Pons (tissue), 1 donor: ENCODE measurements at regions not wholly inside any gene's neighbourhood (a gene's known extent, or its start where the extent isn't known, plus 50 kb on each side); places are given as distances from the start of the nearest gene placed in this dataset.

Experiments used
- DNase-seq: peaks from one replicate; pipeline ENCODE4 v3.0.0-alpha.2; 2016; ENCODE audit warnings: low spot score

- no peak for DNase-seq
These were observed 597.3 kb upstream of the ADGRL4 start for GRCh38 chr1:79603843-79604242.

- DNase-seq = no peak
These were observed 592.7 kb upstream of the ADGRL4 start for GRCh38 chr1:79599257-79599656.

DNA sequence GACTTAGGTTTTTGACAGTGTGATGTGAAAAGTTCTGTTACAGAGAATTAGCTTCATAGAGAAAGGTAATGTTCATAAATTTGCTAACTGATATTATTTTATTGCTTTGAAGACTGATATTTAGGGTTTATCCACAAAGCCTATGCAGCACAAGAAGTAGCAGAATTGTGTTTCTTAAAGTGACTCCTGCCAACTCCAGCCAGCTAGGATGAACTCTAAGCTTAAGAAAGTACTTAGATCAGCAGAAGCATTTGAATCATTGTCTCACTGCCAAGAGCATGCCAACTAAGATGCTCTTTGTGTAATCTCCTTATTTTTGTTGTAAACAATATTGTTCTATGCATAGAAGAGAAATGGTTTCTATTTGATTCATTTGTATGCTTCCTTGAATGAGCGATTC, 589.4 kb upstream of the ADGRL4 start:
- no peak for DNase-seq

DNA sequence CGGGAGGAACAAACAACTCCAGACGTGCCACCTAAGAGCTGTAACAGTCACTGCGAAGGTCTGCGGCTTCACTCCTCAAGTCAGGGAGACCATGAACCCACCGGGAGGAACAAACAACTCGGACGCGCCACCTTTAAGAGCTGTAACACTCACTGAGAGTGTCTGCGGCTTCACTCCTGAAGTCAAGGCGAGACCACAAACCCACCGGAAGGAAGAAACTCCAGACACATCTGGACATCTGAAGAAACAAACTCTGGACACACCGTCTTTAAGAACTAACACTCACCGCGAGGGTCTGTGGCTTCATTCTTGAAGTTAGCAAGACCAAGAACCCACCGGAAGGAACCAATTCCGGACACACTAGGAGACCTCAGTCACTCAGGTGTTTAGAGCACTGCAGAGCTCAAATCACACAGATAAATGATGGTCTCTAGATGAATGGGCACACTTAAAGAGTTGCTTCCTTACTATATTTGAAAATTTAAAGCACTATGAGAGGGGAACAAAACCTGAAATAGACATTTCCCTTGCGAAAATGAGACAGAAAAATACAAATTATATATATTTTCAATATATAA, 587.7 kb upstream of the ADGRL4 start:
- DNase-seq = no peak

DNA sequence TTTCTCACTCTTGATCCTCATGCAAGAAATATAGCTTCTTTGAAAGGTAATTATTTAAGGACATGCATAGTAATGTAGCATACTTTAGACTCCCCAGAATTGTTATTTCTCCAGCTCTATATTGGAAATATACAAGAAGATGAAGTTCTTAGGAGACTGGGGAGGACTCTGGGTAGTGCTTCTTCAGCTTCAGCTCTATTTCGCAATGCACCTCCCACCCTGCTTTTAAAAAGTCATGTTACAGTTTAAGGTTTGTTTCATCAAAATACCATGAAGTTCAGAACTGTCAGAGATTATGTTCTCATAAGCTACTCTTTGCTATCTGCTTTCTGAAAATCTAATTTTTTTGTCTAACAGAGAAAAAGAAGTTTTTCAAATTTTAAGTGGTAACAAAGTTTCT, 586.2 kb upstream of the ADGRL4 start:
- no peak for DNase-seq

DNA sequence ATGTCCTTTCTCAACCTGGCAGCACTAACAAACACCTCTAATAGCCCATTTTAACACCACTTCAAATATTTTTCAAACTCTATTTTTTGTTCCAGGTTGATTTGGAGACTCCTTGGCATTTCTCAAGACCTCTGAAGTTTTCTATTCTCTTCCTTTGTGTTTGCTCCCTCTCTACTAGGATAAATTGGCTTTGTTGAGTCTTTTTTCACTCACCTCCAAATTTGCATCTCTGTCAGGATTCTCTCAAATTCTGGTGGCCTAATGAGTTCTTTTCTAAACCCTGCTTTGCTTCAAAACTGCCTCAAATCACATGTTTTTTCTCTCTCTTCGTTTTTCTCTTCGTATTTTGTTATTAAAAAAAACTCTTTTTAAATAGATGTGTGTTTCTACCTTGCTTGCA, 582.2 kb upstream of the ADGRL4 start:
- no peak for DNase-seq

GRCh38 chr1:79587229-79587628, 580.7 kb upstream of the ADGRL4 start:
- no peak for DNase-seq

DNA sequence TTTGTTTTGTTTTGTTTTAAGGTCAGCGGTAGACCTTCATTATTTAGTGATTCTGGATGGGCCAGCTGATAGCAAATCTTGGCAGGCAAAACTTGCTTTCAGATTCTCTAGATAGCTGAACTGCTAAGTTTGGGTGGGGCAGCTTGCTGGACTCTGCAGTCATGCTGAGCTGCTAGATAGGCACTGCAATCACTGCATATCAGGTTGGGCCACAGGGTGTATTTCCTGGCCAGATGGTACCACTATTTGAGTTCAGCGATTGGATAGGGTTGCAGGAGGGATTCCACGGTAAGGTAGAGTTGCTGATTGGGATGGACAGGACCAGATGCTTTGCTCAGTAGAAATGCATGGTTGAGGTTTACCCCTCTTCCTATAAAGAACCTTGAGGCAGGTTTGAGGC, 579.3 kb upstream of the ADGRL4 start:
- DNase-seq = no peak

- no peak for DNase-seq
These were observed 568.9 kb upstream of the ADGRL4 start for GRCh38 chr1:79575424-79575823.

GRCh38 chr1:79568411-79568810, 561.9 kb upstream of the ADGRL4 start:
- DNase-seq = no peak

GRCh38 chr1:79561521-79561978, 555.0 kb upstream of the ADGRL4 start:
- no peak for DNase-seq

DNA sequence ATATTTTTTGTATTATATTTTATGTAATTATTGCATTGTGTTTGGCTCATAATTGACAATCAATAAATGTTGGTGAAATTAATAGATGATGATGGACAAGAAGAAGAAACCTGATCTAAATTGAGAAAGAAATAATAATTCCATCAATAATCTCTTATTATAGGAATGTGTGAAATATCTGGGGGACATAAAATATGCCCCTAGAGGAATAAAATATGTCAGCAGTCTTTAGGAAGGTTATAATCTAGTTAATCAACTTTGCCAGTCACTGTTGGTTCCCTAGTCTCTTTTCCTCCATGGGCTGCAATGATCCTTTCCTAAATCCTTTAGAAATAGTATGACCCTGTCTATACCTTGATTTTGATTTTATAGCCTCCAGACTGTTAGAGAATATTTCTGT, 549.7 kb upstream of the ADGRL4 start:
- DNase-seq = no peak

DNA sequence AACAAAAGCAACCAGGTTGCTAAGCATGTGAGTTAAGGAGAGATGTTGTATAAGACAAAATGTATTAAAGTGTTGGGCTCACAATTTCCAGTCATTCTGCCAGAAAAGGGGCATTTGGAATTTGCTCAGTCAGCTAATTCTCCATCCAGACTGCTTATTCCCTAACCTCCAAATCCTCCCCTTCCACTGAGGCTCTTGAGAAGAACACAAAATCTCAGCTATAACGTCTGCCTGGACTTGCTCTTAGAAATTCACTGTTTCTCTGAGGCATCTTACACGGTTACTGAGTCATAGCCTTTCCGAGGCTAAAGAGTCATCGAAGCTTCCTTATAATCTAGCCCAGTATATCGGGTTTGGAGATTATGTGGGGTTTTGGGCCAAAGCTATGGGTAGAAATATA, 548.2 kb upstream of the ADGRL4 start:
- DNase-seq = no peak

- DNase-seq = no peak
These were observed 544.8 kb upstream of the ADGRL4 start for GRCh38 chr1:79551321-79551720.

GRCh38 chr1:79550402-79550801, 543.9 kb upstream of the ADGRL4 start:
- no peak for DNase-seq

- DNase-seq = no peak
These were observed 542.7 kb upstream of the ADGRL4 start for GRCh38 chr1:79549201-79549600.

DNA sequence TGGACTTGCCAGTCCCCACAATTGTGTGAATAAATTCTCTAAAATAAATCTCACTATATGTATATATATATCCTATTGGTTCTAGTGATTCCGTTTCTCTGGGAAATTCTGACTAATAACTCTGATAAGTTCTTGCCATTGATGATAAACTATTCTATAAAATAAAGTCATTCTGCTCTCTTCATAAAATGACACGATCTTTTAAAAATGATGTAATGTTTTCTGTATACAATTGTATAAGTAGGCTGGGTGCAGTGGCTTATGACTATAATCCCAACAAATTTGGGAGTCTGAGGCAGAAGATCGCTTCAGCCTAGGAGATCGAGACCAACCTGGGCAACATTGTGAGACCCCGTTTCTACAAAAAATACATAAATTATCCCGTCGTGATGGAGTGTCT, 541.0 kb upstream of the ADGRL4 start:
- no peak for DNase-seq

GRCh38 chr1:79543394-79543793, 536.9 kb upstream of the ADGRL4 start:
- no peak for DNase-seq

DNA sequence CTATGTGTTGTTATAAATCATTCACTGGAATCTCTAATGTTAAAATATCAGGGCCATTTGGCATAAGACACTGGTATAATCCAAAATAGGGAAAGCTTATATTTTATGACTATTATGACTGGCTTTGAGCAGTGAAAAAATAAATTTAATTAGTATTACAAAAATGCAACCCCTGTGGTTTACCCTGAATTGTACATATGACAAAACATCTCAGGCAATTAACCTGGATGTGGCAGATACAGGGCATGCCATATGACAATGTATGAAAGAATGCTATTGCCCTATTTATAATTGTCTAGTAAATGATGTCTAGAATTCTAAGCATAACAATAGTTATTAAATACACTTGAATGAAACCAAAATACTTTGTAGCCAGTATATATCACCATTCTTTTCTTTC, 532.5 kb upstream of the ADGRL4 start:
- DNase-seq = no peak

DNA sequence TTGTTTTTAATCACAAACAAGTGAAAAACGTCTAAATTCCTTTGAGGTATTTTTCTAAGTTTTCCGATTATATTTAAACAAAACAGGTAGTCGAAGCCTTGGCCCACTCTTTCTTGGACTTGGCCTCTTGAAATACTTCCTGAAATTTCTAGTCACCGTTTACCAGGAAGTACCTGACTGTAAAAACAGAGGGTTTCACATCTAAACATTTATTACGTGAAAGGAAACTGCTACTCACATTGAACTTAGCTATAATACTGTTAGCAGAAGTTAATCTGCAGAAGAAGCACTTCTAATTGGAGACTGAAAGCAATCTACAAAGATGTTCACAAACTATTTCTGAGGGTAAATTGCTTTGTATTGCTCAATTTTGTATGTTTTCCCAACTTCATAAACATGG, 526.0 kb upstream of the ADGRL4 start:
- DNase-seq = no peak

DNA sequence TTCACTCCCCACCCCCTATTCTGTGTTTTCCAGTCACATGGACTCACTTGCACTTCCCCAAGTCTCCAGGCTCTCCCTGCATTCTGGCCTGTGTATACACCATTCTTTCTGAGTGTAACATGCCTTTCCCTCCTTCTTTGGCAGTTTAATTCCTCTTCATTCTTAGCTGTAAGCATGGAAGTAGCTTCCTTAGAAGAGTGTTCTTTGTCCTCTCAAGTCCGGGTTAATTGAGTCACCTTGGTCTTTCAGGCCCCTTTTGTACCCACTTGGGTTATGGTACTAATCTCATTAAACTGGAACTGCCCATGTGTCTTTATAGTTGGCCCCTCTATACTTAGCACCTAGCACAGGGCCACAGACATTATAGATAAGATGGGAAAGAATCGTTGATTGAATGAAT, 525.3 kb upstream of the ADGRL4 start:
- no peak for DNase-seq

DNA sequence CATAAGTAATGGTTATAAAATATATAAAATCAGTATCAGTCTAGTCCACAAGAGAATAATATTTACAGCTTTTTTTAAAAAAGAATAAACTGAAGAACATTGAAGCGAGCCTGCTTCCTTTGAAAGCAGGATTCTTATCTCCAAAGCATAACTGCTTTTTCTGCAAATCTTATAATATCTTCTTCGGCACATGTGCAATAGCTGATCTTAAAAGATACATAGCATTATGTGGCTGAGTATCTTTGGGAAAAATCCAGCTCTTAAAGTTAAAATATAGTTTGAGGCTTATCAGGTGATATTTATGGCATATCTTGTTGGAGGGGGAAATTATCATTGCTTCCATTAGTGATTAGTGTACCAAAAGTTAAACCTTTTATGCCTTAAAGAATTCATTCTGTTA, 523.9 kb upstream of the ADGRL4 start:
- no peak for DNase-seq

- DNase-seq = no peak
These were observed 523.5 kb upstream of the ADGRL4 start for GRCh38 chr1:79530055-79530454.

- DNase-seq = no peak
These were observed 517.6 kb upstream of the ADGRL4 start for GRCh38 chr1:79524126-79524525.
